ENCODE measurements at regions not wholly inside any gene's neighbourhood (a gene's known extent, or its start where the extent isn't known, plus 50 kb on each side); places are given as distances from the start of the nearest gene placed in this dataset.

DNA sequence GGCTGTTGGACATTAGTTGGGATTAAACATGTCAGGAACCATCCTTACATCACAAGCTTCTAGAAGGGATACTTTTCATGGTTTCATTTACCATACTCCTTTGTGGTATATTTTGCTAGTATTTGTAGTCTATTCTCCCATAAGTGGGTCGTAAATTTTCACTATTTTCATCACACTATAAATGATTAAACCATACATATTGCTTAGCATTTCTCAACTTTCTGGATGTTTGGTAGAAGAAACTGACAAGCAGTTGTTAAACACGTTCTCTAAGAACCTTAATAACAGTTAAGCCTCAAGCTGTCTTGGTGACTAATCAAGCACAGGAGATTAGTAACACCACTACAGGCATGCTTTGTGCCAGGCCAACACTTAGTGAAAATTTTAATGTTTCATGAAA lies 375.5 kb downstream of the NAF1 start:
- Histone ChIP-seq H3K36me3 (ENCODE audit: control insufficient read depth, insufficient read depth, low read length) (no peaks in the 10 kb centered on the region), H3K4me3 (ENCODE audit: low read depth, low read length) (no peak overlapping the region), H3K27ac (no peak overlapping the region), H3K27me3 (ENCODE audit: control insufficient read depth, insufficient read depth, low read length) (no peaks in the 10 kb centered on the region), H3K9me3 (ENCODE audit: control insufficient read depth, low read length) (no peaks in the 10 kb centered on the region), H3K9ac (no peak overlapping the region), H3K79me2 (no peaks in the 10 kb centered on the region), H3K4me1 (no peaks in the 10 kb centered on the region), H2AFZ (no peak overlapping the region), H3K4me2 (ENCODE audit: low read length) (no peak overlapping the region)
- TF ChIP-seq, protein P1, sequence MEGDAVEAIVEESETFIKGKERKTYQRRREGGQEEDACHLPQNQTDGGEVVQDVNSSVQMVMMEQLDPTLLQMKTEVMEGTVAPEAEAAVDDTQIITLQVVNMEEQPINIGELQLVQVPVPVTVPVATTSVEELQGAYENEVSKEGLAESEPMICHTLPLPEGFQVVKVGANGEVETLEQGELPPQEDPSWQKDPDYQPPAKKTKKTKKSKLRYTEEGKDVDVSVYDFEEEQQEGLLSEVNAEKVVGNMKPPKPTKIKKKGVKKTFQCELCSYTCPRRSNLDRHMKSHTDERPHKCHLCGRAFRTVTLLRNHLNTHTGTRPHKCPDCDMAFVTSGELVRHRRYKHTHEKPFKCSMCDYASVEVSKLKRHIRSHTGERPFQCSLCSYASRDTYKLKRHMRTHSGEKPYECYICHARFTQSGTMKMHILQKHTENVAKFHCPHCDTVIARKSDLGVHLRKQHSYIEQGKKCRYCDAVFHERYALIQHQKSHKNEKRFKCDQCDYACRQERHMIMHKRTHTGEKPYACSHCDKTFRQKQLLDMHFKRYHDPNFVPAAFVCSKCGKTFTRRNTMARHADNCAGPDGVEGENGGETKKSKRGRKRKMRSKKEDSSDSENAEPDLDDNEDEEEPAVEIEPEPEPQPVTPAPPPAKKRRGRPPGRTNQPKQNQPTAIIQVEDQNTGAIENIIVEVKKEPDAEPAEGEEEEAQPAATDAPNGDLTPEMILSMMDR (IDR thresholded peaks at IDR 0.05): no peak

DNA sequence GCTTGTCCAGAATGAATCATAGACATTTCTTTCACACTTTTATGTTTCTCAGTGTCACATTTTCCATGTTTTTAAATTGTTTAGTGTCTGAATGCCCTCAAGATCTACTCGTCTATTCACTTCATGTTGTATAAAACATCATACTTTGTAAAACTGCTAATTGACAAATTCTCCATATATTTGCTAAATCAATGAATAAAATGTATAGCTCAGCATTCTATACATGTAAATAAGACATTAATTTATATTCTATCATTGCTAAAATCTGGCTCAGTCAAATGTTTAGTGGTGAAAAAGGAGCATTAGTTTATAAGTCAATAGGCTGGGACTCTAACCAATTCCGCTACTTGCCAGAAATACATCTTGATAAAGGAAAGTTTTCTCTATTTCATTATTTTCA lies 379.6 kb downstream of the NAF1 start:
- Histone ChIP-seq H3K9me3 (ENCODE audit: control insufficient read depth, low read length) (no peaks in the 10 kb centered on the region), H3K27ac (no peak overlapping the region), H3K79me2 (no peaks in the 10 kb centered on the region), H3K4me1 (no peaks in the 10 kb centered on the region), H3K36me3 (ENCODE audit: control insufficient read depth, insufficient read depth, low read length) (no peaks in the 10 kb centered on the region), H3K9ac (no peak overlapping the region), H3K4me3 (ENCODE audit: low read depth, low read length) (no peak overlapping the region), H3K4me2 (ENCODE audit: low read length) (no peak overlapping the region), H2AFZ (no peak overlapping the region), H3K27me3 (ENCODE audit: control insufficient read depth, insufficient read depth, low read length) (no peaks in the 10 kb centered on the region)
- TF ChIP-seq, protein P1 (IDR thresholded peaks at IDR 0.05): no peak

DNA sequence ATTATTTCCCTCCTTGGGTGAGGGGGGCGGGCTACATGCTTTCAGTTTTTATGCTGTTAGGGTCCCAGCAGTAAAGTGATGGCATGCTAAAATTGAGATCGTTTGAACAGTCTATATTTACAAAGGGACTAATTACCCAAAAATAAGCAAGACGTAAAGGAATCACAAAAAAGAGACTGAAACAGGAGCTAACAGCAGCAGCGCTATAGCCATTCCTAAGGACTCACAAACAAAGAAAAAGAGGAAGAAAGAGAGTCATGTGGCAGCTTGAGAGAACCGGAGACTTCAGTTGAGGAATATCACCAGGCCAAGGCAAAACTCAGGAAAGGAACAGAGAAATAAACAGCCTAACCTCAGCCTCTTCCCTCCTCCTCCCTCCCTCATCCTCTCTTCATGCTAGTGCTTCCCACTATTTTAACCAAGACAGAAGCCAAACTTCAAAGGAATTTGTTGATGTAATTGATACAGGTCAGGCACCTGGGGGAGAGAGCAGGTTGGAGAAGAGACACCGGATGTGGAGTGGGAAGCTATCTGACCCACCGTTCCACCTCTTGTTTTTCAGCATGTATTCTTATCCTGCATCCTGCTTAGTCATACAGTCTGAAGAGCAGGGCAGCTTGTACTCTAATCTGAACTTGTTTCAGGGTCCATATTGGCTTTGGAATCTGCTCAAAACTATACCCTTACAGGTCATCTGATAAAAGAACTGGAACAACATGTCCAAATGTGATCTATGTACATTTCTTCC lies 383.7 kb downstream of the NAF1 start:
- Histone ChIP-seq H3K4me1 (no peaks in the 10 kb centered on the region), H3K79me2 (no peaks in the 10 kb centered on the region), H3K27ac (no peak overlapping the region), H3K9ac (no peak overlapping the region), H3K36me3 (ENCODE audit: control insufficient read depth, insufficient read depth, low read length) (no peaks in the 10 kb centered on the region), H2AFZ (no peak overlapping the region), H3K4me2 (ENCODE audit: low read length) (no peak overlapping the region), H3K27me3 (ENCODE audit: control insufficient read depth, insufficient read depth, low read length) (no peaks in the 10 kb centered on the region), H3K9me3 (ENCODE audit: control insufficient read depth, low read length) (no peaks in the 10 kb centered on the region), H3K4me3 (ENCODE audit: low read depth, low read length) (no peak overlapping the region)
- TF ChIP-seq, protein P1 (IDR thresholded peaks at IDR 0.05): no peak

DNA sequence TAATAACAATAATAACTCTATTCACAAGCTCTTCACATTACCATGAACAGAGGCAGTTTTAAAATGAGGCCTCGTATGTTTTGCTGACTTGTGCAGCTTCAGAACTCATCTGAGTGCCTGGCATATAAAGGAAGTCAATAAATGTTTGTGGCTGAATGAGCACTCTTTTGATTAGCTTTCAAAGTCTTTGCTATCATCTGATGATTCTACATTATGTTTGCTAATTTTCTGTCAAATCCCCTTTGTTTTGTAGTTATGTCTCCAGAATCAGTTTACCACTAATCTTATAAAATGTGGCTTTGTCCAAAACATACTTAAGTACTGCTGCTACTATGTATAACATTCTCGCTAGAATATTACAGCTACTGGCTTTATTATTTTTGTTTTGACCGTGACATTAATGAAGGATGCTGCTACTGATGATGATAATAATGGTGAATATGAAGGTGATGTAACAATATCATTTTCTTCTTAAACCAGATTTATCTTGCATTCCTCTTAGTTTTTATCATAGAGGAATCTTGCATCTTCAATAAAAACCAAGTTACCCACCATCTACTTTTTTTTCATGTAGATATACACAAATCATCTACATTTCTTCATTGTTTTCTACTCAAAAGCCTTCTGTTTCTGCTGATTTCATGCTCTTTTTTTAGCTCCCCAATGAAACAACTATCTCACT lies 384.5 kb downstream of the NAF1 start:
- Histone ChIP-seq H3K4me3 (ENCODE audit: low read depth, low read length) (no peak overlapping the region), H3K4me1 (no peaks in the 10 kb centered on the region), H3K27me3 (ENCODE audit: control insufficient read depth, insufficient read depth, low read length) (no peaks in the 10 kb centered on the region), H3K79me2 (no peaks in the 10 kb centered on the region), H3K36me3 (ENCODE audit: control insufficient read depth, insufficient read depth, low read length) (no peaks in the 10 kb centered on the region), H3K9me3 (ENCODE audit: control insufficient read depth, low read length) (no peaks in the 10 kb centered on the region), H2AFZ (no peak overlapping the region), H3K4me2 (ENCODE audit: low read length) (no peak overlapping the region), H3K27ac (no peak overlapping the region), H3K9ac (no peak overlapping the region)
- TF ChIP-seq, protein P1 (IDR thresholded peaks at IDR 0.05): no peak

Measured in parathyroid adenoma (tissue), 2 donors.